Activated T-cell treated with anti-CD3 and anti-CD28 coated beads for 4 hours (primary cell): ENCODE measurements at regions not wholly inside any gene's neighbourhood (a gene's known extent, or its start where the extent isn't known, plus 50 kb on each side); places are given as distances from the start of the nearest gene placed in this dataset.

Source experiments
- DNase-seq: peaks from one replicate; pipeline ENCODE4 v3.0.0-alpha.2; 2020

GRCh38 chr4:3704669-3705068 lies 61.5 kb upstream of the ADRA2C start:
- no peak for DNase-seq

GRCh38 chr4:3703677-3704521 lies 62.3 kb upstream of the ADRA2C start:
- no peak for DNase-seq

GRCh38 chr4:3703343-3703676 lies 62.9 kb upstream of the ADRA2C start:
- no peak for DNase-seq

- no peak for DNase-seq
Measured at GRCh38 chr4:3702561-3703221, 63.5 kb upstream of the ADRA2C start.

GRCh38 chr4:3701736-3702560 lies 64.2 kb upstream of the ADRA2C start:
- DNase-seq = no peak

GRCh38 chr4:3701271-3701734 lies 64.9 kb upstream of the ADRA2C start:
- DNase-seq = no peak

- no peak for DNase-seq
Measured at GRCh38 chr4:3700736-3701135, 65.4 kb upstream of the ADRA2C start.

- DNase-seq = no peak
Measured at GRCh38 chr4:3700223-3700622, 66.0 kb upstream of the ADRA2C start.

GRCh38 chr4:3699678-3700077 lies 66.5 kb upstream of the ADRA2C start:
- DNase-seq = no peak

- DNase-seq = no peak
Measured at GRCh38 chr4:3699261-3699660, 66.9 kb upstream of the ADRA2C start.

GRCh38 chr4:3697033-3697432 lies 69.2 kb upstream of the ADRA2C start:
- no peak for DNase-seq

- no peak for DNase-seq
Measured at GRCh38 chr4:3690551-3691152, 75.5 kb upstream of the ADRA2C start.

GRCh38 chr4:3689576-3690550 lies 76.3 kb upstream of the ADRA2C start:
- DNase-seq = no peak

- DNase-seq = no peak
Measured at GRCh38 chr4:3689006-3689405, 77.2 kb upstream of the ADRA2C start.

- DNase-seq = no peak
Measured at GRCh38 chr4:3688018-3688998, 77.9 kb upstream of the ADRA2C start.

GRCh38 chr4:3687538-3687937 lies 78.6 kb upstream of the ADRA2C start:
- DNase-seq = no peak

GRCh38 chr4:3686753-3687152 lies 79.4 kb upstream of the ADRA2C start:
- DNase-seq = no peak

- DNase-seq = no peak
Measured at GRCh38 chr4:3685081-3685645, 81.0 kb upstream of the ADRA2C start.

- no peak for DNase-seq
Measured at GRCh38 chr4:3684546-3684945, 81.6 kb upstream of the ADRA2C start.

GRCh38 chr4:3683744-3684421 lies 82.3 kb upstream of the ADRA2C start:
- no peak for DNase-seq
